ENCODE measurements at regions not wholly inside any gene's neighbourhood (a gene's known extent, or its start where the extent isn't known, plus 50 kb on each side); places are given as distances from the start of the nearest gene placed in this dataset.
"Not testable (repeated sequence)": the region's sequence is repeated elsewhere in the genome, so short reads cannot be mapped to it uniquely, and the experiment has no call there.

DNA sequence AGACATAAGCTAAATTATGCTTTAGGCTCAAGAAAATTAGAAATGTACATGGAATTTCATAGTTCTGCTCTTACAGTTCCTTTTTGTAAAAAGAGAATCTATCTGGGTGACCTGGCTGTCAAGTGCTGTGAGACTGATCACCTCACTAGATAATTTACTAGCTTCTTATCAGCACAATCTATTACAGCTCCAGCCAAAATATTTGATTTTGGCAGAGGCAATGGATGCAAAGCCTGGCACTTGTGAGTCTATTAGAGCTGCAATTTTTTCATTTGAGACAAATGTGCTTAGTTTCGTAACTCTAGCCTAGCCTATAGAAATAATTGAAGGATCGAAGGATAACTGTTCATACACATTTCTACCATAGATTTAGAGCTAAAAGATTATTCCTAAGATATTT, 927.5 kb downstream of the SLC6A15 start:
- DNase-seq (ENCODE audit: insufficient read length, low spot score): no peak
- no peak for FAIRE-seq

DNA sequence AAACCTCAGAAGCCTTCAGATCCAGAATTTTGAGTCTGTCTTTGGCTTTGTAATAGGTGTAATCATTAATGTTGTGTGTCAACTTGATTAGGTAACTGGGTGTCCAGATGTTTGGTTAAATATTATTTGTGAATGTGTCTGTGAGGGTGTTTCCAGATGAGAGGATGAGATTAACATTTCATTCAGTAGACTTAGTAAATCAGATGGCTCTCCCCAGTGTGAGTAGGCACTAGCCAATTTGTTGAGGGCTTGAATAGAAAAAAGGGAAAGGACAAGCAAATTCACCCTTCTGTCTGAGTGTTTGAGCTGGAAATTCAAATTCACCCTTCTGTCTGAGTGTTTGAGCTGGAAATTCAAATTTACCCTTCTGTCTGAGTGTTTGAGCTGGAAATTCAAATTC, 932.2 kb downstream of the SLC6A15 start:
- no peak for FAIRE-seq
- DNase-seq (ENCODE audit: insufficient read length, low spot score): no peak

- DNase-seq (ENCODE audit: insufficient read length, low spot score): no peak
- no peak for FAIRE-seq
Measured at GRCh38 chr12:83979785-83980184, 932.8 kb downstream of the SLC6A15 start.

GRCh38 chr12:83971781-83972180, 940.8 kb downstream of the SLC6A15 start:
- no peak for FAIRE-seq
- DNase-seq (ENCODE audit: insufficient read length, low spot score): no peak

DNA sequence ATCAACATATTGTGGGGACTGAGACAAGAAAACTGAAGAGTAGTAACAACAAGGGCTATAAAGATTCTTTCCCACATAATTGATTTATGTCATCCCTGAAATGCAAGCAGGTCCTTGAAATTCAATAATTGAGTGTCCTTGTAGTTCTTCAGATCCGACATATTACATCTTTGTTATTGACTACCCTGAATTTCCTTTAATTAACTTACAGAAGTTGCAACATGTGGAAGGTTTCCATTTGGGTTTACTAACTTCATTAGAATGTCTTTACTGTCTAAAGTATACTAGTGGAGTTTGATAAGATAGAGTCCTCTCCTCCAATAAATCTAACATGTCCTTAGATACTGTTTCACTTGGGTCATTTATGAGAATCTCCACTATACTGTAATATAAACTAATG, 951.8 kb downstream of the SLC6A15 start:
- no peak for FAIRE-seq

DNA sequence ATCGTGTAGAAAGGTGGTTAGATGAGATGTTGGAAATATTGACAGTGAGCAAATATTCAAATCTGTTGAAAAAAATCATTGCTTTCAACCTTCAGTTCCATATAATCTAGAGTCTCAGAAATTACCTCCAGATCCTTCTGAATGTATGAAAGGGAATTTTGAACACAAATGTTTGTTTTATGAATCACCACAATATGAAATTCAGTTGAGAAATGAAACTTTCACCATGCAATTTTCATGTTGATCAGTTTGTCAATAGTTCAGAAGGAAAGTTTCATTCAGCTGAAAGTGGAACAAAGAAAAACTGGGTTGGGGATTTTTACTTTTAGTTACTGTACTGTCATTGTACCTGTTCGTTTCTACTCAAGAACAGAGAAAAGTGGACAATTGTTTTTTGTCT, 953.6 kb downstream of the SLC6A15 start:
- DNase-seq (ENCODE audit: insufficient read length, low spot score): no peak

More for the DNA sequence above, 951.8 kb downstream of the SLC6A15 start:
- DNase-seq (ENCODE audit: insufficient read length, low spot score): no peak

DNA sequence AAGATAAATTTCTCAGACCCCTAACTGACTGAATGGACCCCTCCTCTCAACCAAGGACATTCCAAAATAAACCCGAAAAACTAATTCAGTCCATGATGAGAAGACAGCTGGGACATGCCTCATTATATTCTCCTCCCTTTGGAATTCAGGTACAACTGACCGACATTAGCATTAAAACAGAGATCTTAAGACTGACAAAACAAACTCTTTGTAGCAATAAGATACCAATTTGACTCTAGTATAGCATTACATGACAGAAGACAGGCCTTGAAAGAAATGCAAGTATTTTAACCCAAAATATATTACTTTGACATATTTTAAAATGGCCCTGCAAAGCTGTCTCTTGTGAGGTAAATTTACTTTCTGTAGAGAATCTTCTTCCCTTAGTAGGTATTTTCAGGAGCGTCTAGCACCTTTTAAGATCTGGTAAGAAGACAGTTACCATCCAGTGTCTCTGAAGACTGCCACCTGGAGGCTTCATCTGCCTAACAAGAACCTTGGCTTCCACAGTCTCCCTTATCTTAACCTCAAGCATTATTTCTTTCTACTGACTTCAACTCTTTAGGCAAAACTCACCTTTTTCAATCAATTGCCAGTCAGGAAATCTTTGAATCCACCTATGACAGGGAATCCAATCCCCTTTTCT, 957.5 kb downstream of the SLC6A15 start:
- FAIRE-seq (no peak), DNase-seq (ENCODE audit: insufficient read length, low spot score) (no peak)

More for the DNA sequence above, 953.6 kb downstream of the SLC6A15 start:
- FAIRE-seq: no peak

- no peak for FAIRE-seq
Measured at GRCh38 chr12:83954071-83954789, 958.4 kb downstream of the SLC6A15 start.

DNA sequence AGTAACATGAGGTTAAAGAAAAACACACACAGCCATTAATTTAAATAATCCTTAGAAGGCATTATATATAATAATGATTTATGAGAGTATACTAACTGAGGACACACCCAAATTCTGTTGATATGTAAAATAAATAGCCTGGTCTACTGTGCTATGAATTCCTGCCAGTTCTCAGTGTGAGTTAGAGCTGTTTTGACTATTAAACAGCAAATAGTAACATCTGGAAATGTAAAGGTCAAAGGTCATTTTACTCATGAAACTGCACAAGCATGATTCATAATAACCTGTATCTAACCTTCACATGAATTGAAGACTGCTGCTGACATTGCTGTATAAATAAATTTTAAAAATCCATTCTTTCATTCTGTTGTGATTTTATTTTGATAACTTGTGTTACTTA, 966.7 kb downstream of the SLC6A15 start:
- DNase-seq (ENCODE audit: insufficient read length, low spot score): no peak
- FAIRE-seq: no peak

More at GRCh38 chr12:83954071-83954789, 958.4 kb downstream of the SLC6A15 start:
- no peak for DNase-seq (ENCODE audit: insufficient read length, low spot score)

GRCh38 chr12:83939718-83940117, 972.9 kb downstream of the SLC6A15 start:
- FAIRE-seq: no peak
- DNase-seq (ENCODE audit: insufficient read length, low spot score): no peak

DNA sequence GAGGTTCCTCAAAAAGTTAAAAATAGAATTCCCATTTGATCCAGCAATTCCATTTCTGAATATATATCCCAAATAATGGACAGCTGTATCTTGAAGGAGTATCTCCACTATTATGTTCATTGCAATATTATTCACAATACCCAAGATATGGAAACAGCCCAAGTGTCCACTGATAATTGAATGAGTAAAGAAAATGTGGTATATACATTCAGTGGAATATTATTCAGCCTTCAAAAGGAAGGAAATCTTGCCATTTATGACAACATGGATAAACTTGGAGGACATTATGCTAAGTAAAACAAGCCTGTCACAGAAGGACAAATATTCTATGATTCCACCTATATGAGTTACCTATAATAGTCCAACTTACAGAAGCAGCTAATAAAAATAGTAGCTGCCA, 979.0 kb downstream of the SLC6A15 start:
- no peak for FAIRE-seq
- DNase-seq (ENCODE audit: insufficient read length, low spot score): no peak

DNA sequence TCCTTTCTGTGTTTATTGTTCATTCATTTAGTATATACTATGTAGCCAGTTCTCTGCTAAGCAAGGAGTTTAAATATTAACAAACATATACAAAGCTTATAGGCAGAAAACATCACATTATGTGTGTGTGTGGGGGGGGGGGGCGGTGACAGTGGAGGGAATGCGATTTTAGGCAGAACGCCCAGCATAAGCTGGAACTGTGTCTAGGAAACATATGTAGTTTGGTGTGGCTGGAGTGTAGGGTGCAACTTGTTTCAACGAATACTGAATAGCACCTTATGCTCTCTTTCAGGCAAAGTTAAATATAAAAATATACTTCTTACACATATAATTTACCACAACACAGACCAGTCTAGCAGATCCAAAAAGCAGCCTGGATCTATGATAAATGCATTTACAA, 980.6 kb downstream of the SLC6A15 start:
- FAIRE-seq: no peak
- no peak for DNase-seq (ENCODE audit: insufficient read length, low spot score)

GRCh38 chr12:83931451-83931850, 981.1 kb downstream of the SLC6A15 start:
- DNase-seq (ENCODE audit: insufficient read length, low spot score): no peak
- no peak for FAIRE-seq

- DNase-seq (ENCODE audit: insufficient read length, low spot score); FAIRE-seq: not testable (repeated sequence)
Measured at GRCh38 chr12:83929792-83930191, 982.8 kb downstream of the SLC6A15 start.

GRCh38 chr12:83920821-83921547, 991.6 kb downstream of the SLC6A15 start:
- FAIRE-seq: no peak
- DNase-seq (ENCODE audit: insufficient read length, low spot score): no peak

DNA sequence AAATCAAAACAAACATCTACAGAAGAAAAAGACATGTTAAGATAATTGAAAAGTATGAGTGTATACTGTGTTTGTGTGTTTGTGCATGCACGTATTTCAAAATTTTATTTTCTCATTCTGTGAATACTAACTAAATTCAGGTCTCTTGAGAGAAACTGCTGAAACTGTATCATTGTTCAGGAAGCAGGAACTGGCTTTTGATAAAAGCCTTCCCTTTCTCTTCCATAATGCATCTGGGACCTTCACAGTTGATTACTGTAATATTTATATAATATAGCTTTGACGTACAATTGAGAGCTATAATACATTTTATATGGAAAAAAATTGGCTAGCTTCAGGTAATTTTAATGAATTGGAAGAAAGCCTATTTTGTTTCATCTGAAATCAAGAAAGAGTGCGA, 993.5 kb downstream of the SLC6A15 start:
- no peak for DNase-seq (ENCODE audit: insufficient read length, low spot score)
- FAIRE-seq: no peak

- DNase-seq (ENCODE audit: insufficient read length, low spot score) (no peak), FAIRE-seq (no peak)
Measured at GRCh38 chr12:83904175-83904574, 1008.4 kb downstream of the SLC6A15 start.

GRCh38 chr12:83896416-83896815, 1016.2 kb downstream of the SLC6A15 start:
- FAIRE-seq (no peak), DNase-seq (ENCODE audit: insufficient read length, low spot score) (no peak)

DNA sequence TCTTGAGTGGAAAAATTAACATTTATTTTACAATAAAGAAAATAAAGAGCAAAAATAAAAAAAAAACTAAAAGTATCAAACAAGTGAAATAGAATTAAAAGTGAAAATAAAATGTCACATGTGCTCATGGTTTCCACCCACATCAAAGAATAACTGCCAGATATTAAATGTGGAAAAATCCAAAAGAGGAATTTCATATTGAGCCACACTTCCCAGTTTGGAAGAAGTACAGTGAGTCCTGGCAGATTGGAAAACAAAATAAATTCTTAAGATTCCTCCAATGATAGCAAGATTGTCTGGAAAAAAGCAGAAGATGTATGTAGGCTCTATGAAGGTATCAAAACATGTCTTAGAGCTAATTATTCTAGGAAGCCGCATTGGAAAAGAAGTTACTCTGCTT, 1019.5 kb downstream of the SLC6A15 start:
- no peak for FAIRE-seq

DNA sequence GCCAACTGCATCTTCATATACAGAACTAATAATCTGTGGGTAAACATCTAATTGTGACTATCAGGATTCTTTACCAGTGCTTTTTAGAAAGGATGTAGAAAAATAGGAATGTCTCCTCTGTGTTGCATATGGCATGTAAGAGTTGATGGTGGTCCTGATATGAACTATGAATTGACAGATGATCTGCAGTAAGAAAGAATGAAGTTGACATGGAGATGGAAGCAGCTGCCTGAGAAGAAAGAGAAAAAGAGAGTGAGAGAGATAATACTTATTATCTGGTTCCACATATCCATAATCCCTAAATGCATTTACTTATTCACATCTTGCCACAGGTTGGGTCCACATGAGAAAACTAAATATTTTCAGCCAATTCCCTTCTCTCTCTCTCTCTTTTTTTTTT, 1022.9 kb downstream of the SLC6A15 start:
- no peak for FAIRE-seq
- no peak for DNase-seq (ENCODE audit: insufficient read length, low spot score)

More for the DNA sequence above, 1019.5 kb downstream of the SLC6A15 start:
- DNase-seq (ENCODE audit: insufficient read length, low spot score): no peak

GRCh38 chr12:83886479-83886878, 1026.1 kb downstream of the SLC6A15 start:
- FAIRE-seq (no peak), DNase-seq (ENCODE audit: insufficient read length, low spot score) (no peak)
